HepG2 (cell line): ENCODE measurements at regions not wholly inside any gene's neighbourhood (a gene's known extent, or its start where the extent isn't known, plus 50 kb on each side); places are given as distances from the start of the nearest gene placed in this dataset.
A peak's percentile ranks its signal among the peaks of the same experiment; 100 is the strongest.

Source experiments
- ATF1 ChIP-seq: IDR thresholded peaks from 2 replicates; pipeline ENCODE4 v1.6.1; 2016; ENCODE audit warnings: mild to moderate bottlenecking, control low read depth
- ETV5 ChIP-seq: IDR thresholded peaks from 2 replicates; pipeline ENCODE4 v1.6.1; 2018; ENCODE audit warnings: missing biosample characterization, missing genetic modification reagents, inconsistent platforms, borderline replicate concordance
- FOSL1 ChIP-seq: sonication (generic); formaldehyde crosslinking; IDR thresholded peaks from 2 replicates; pipeline ENCODE4 v1.9.0; 2021; ENCODE audit warnings: missing genetic modification reagents, borderline replicate concordance
- FOXA1 ChIP-seq, 2 experiments: fragments of 450-650 bp in 1 of 2; sonication (generic) in 1 of 2; formaldehyde crosslinking in 1 of 2; IDR thresholded peaks; 2 replicates each; pipeline versions ENCODE4 v1.4.0 to v1.6.1; 2016 to 2020; ENCODE audit warnings: missing genetic modification reagents in 1 of 2
- FOXP1 ChIP-seq, 2 experiments: fragments of 450-650 bp in 1 of 2; IDR thresholded peaks; 2 replicates each; pipeline ENCODE4 v1.6.1; 2017 to 2018; ENCODE audit warnings: antibody characterized with exemption in 1 of 2
- HOXA3 ChIP-seq: sonication (generic); formaldehyde crosslinking; IDR thresholded peaks from 2 replicates; pipeline ENCODE4 v1.5.0; 2020; ENCODE audit warnings: missing genetic modification reagents
- HOXD1 ChIP-seq: sonication (generic); formaldehyde crosslinking; IDR thresholded peaks from 2 replicates; pipeline ENCODE4 v1.5.0; 2020; ENCODE audit warnings: missing genetic modification reagents
- JUN ChIP-seq: sonication (generic); formaldehyde crosslinking; IDR thresholded peaks from 2 replicates; pipeline ENCODE4 v1.4.0; 2020; ENCODE audit warnings: mild to moderate bottlenecking, missing genetic modification reagents
- NR2F6 ChIP-seq, 2 experiments: IDR thresholded peaks; 2 replicates each; pipeline ENCODE4 v1.6.1; 2016; ENCODE audit warnings: antibody characterized with exemption in 1 of 2, mild to moderate bottlenecking in 1 of 2
- PAWR ChIP-seq: sonication (generic); formaldehyde crosslinking; IDR thresholded peaks from 2 replicates; pipeline ENCODE4 v1.4.0; 2020; ENCODE audit warnings: missing genetic modification reagents, mild to moderate bottlenecking, borderline replicate concordance
- SMARCE1 ChIP-seq: fragments of 450-650 bp; IDR thresholded peaks from 2 replicates; pipeline ENCODE4 v1.6.1; 2017; ENCODE audit warnings: borderline replicate concordance
- SOX5 ChIP-seq: IDR thresholded peaks from 2 replicates; pipeline ENCODE4 v1.6.1; 2016; ENCODE audit warnings: borderline replicate concordance
- SOX6 ChIP-seq, 2 experiments: fragments of 450-650 bp in 1 of 2; sonication (generic) in 1 of 2; formaldehyde crosslinking in 1 of 2; IDR thresholded peaks; 2 replicates each; pipeline versions ENCODE4 v1.4.0 to v1.6.1; 2017 to 2020; ENCODE audit warnings: antibody characterized with exemption in 1 of 2, mild to moderate bottlenecking in 1 of 2, missing genetic modification reagents in 1 of 2
- TBX3 ChIP-seq: fragments of 450-650 bp; IDR thresholded peaks from 2 replicates; pipeline ENCODE4 v1.6.1; 2017; ENCODE audit warnings: antibody characterized with exemption, mild to moderate bottlenecking, inconsistent platforms, borderline replicate concordance
- ZBTB1 ChIP-seq: sonication (generic); formaldehyde crosslinking; IDR thresholded peaks from 2 replicates; pipeline ENCODE4 v1.4.0; 2020; ENCODE audit warnings: missing genetic modification reagents, borderline replicate concordance
- ZNF614 ChIP-seq: IDR thresholded peaks from 2 replicates; pipeline ENCODE4 v1.6.1; 2018; ENCODE audit warnings: missing biosample characterization, missing genetic modification reagents, inconsistent platforms, borderline replicate concordance
- ZNF773 ChIP-seq: sonication (generic); formaldehyde crosslinking; IDR thresholded peaks from 2 replicates; pipeline ENCODE4 v1.4.0; 2020; ENCODE audit warnings: missing genetic modification reagents, borderline replicate concordance
- TF ChIP-seq, protein P1 (sequence below): sonication (generic); formaldehyde crosslinking; IDR thresholded peaks from 2 replicates; pipeline ENCODE4 v1.4.0; 2020; ENCODE audit warnings: missing genetic modification reagents, borderline replicate concordance
- TF ChIP-seq, protein P2 (sequence below): sonication (generic); formaldehyde crosslinking; IDR thresholded peaks from 2 replicates; pipeline ENCODE4 v1.5.0; 2020; ENCODE audit warnings: mild to moderate bottlenecking, missing genetic modification reagents
- TF ChIP-seq, protein P3 (sequence below): sonication (generic); formaldehyde crosslinking; IDR thresholded peaks from 2 replicates; pipeline ENCODE4 v1.8.0; 2022; ENCODE audit warnings: mild to moderate bottlenecking, missing genetic modification reagents, borderline replicate concordance
- TF ChIP-seq, protein P4 (sequence below), 2 experiments: fragments of 450-650 bp in 1 of 2; sonication (generic) in 1 of 2; formaldehyde crosslinking; IDR thresholded peaks; 2 replicates each; pipeline versions ENCODE4 v1.5.0 to v1.8.0; 2020 to 2022; ENCODE audit warnings: mild to moderate bottlenecking in 1 of 2, missing genetic modification reagents in 1 of 2
- TF ChIP-seq, protein P5 (sequence below): sonication (generic); formaldehyde crosslinking; conservative IDR thresholded peaks from 2 replicates; pipeline ENCODE4 v1.4.0; 2020; ENCODE audit warnings: missing genetic modification reagents

DNA sequence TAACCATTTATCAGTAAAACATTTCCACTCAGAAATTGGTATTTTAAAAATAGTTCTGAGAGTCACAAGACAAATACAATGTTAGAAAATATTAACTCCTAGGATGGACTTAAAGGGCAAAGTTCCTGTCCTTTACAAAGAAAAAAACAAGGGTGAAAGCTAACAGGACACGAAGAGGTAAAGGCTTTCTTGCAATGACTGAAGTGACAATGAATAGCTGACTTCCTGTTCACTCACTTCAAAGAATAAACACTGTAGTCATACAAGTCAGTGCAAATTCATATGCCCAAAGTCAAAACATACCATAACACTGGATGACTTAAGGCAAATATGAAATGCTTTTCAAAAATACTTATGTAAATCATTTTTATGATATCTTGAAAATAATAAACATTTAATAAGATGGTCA lies 1389.8 kb upstream of the ALCAM start (continued):
- TF ChIP-seq, protein P1, sequence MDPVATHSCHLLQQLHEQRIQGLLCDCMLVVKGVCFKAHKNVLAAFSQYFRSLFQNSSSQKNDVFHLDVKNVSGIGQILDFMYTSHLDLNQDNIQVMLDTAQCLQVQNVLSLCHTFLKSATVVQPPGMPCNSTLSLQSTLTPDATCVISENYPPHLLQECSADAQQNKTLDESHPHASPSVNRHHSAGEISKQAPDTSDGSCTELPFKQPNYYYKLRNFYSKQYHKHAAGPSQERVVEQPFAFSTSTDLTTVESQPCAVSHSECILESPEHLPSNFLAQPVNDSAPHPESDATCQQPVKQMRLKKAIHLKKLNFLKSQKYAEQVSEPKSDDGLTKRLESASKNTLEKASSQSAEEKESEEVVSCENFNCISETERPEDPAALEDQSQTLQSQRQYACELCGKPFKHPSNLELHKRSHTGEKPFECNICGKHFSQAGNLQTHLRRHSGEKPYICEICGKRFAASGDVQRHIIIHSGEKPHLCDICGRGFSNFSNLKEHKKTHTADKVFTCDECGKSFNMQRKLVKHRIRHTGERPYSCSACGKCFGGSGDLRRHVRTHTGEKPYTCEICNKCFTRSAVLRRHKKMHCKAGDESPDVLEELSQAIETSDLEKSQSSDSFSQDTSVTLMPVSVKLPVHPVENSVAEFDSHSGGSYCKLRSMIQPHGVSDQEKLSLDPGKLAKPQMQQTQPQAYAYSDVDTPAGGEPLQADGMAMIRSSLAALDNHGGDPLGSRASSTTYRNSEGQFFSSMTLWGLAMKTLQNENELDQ (CRISPR knock-in tag): no peak
- TF ChIP-seq, protein P2, sequence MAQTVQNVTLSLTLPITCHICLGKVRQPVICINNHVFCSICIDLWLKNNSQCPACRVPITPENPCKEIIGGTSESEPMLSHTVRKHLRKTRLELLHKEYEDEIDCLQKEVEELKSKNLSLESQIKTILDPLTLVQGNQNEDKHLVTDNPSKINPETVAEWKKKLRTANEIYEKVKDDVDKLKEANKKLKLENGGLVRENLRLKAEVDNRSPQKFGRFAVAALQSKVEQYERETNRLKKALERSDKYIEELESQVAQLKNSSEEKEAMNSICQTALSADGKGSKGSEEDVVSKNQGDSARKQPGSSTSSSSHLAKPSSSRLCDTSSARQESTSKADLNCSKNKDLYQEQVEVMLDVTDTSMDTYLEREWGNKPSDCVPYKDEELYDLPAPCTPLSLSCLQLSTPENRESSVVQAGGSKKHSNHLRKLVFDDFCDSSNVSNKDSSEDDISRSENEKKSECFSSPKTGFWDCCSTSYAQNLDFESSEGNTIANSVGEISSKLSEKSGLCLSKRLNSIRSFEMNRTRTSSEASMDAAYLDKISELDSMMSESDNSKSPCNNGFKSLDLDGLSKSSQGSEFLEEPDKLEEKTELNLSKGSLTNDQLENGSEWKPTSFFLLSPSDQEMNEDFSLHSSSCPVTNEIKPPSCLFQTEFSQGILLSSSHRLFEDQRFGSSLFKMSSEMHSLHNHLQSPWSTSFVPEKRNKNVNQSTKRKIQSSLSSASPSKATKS (CRISPR knock-in tag): 0 out of 2 replicates have a peak, but pooled peaks have one; percentile 60
- TF ChIP-seq NR2F6 (IDR thresholded peaks at IDR 0.05): peak; percentile 79
- TF ChIP-seq NR2F6 (CRISPR knock-in tag; IDR thresholded peaks at IDR 0.05): peak; percentile 81
- 0 out of 2 replicates have a peak, but pooled peaks have one; percentile 25 for TF ChIP-seq ATF1 (CRISPR knock-in tag)
- no peak for TF ChIP-seq ZNF773 (CRISPR knock-in tag)
- no peak for TF ChIP-seq SMARCE1
- TF ChIP-seq ETV5: peak; percentile 96
- peak; percentile 45; the same call in 1 of the 2 replicates for TF ChIP-seq FOSL1 (CRISPR knock-in tag)
- TF ChIP-seq FOXP1 (IDR thresholded peaks at IDR 0.05): no peak
- peak; percentile 88 for TF ChIP-seq FOXP1 (CRISPR knock-in tag; IDR thresholded peaks at IDR 0.05)
- TF ChIP-seq ZBTB1 (CRISPR knock-in tag): no peak
- no peak for TF ChIP-seq SOX6 (IDR thresholded peaks at IDR 0.05)
- TF ChIP-seq SOX6 (CRISPR knock-in tag; IDR thresholded peaks at IDR 0.05): peak; percentile 97
- TF ChIP-seq TBX3: peak; percentile 90
- TF ChIP-seq ZNF614 (CRISPR knock-in tag): peak; percentile 86
- TF ChIP-seq, protein P3, sequence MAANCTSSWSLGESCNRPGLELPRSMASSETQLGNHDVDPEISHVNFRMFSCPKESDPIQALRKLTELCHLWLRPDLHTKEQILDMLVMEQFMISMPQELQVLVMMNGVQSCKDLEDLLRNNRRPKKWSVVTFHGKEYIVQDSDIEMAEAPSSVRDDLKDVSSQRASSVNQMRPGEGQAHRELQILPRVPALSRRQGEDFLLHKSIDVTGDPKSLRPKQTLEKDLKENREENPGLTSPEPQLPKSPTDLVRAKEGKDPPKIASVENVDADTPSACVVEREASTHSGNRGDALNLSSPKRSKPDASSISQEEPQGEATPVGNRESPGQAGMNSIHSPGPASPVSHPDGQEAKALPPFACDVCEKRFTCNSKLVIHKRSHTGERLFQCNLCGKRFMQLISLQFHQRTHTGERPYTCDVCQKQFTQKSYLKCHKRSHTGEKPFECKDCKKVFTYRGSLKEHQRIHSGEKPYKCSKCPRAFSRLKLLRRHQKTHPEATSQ (CRISPR knock-in tag): peak; percentile 26; the same call in 1 of the 2 replicates
- TF ChIP-seq JUN (CRISPR knock-in tag): peak; percentile 72; the same call in 1 of the 2 replicates
- TF ChIP-seq HOXD1 (CRISPR knock-in tag): no peak
- no peak for TF ChIP-seq PAWR (CRISPR knock-in tag)
- TF ChIP-seq, protein P4, sequence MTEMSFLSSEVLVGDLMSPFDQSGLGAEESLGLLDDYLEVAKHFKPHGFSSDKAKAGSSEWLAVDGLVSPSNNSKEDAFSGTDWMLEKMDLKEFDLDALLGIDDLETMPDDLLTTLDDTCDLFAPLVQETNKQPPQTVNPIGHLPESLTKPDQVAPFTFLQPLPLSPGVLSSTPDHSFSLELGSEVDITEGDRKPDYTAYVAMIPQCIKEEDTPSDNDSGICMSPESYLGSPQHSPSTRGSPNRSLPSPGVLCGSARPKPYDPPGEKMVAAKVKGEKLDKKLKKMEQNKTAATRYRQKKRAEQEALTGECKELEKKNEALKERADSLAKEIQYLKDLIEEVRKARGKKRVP (CRISPR knock-in tag; IDR thresholded peaks at IDR 0.05): 0 out of 4 replicates have a peak, but pooled peaks of 1 of the 2 experiments have one; percentile 17
- 0 out of 2 replicates have a peak, but pooled peaks have one; percentile 16 for TF ChIP-seq HOXA3
- peak; percentile 96 for TF ChIP-seq SOX5 (CRISPR knock-in tag)
- TF ChIP-seq FOXA1 (IDR thresholded peaks at IDR 0.05): no peak
- peak; percentile 73; the same call in 1 of the 2 replicates for TF ChIP-seq FOXA1 (CRISPR knock-in tag; IDR thresholded peaks at IDR 0.05)
- TF ChIP-seq, protein P5, sequence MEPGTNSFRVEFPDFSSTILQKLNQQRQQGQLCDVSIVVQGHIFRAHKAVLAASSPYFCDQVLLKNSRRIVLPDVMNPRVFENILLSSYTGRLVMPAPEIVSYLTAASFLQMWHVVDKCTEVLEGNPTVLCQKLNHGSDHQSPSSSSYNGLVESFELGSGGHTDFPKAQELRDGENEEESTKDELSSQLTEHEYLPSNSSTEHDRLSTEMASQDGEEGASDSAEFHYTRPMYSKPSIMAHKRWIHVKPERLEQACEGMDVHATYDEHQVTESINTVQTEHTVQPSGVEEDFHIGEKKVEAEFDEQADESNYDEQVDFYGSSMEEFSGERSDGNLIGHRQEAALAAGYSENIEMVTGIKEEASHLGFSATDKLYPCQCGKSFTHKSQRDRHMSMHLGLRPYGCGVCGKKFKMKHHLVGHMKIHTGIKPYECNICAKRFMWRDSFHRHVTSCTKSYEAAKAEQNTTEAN (CRISPR knock-in tag): peak; percentile 65; the same call in 1 of the 2 replicates
